ENCODE measurements at regions not wholly inside any gene's neighbourhood (a gene's known extent, or its start where the extent isn't known, plus 50 kb on each side); places are given as distances from the start of the nearest gene placed in this dataset.

DNA sequence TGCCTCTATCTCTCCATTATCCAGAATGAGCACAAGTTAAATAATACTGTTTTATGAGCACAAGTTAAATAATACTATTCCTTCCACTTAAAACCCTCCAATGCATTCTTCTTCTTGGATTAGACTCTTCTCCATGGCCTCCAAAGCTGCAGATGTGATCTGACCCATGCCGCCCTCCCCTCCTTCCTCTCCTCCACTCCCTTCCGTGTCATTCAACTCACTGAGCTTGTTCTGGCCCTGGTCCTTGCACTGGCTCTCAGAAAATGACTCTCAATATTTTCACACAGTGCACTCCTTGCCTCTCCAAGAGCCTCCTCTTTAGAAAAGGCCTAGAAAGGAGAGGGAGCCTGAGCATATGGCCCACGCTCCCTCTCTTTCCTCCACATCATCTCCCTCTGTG lies 125.0 kb upstream of the CD93 start:
- TF ChIP-seq GATA2 (IDR thresholded peaks at IDR 0.05; ENCODE audit: insufficient read depth, insufficient read length, low read depth, low read length) (no peak), POLR2AphosphoS5 (IDR thresholded peaks at IDR 0.05; ENCODE audit: insufficient read depth, low read depth, low read length) (no peak), EZH2 (IDR thresholded peaks at IDR 0.05; ENCODE audit: borderline replicate concordance, low read depth, low read length, severe bottlenecking) (no peak), POLR2A (IDR thresholded peaks at IDR 0.05; ENCODE audit: low read depth, low read length) (no peak), MYC (IDR thresholded peaks at IDR 0.05; ENCODE audit: low read depth, low read length) (no peak), FOS (IDR thresholded peaks at IDR 0.05; ENCODE audit: borderline replicate concordance, insufficient read depth, low read length) (no peak), JUN (IDR thresholded peaks at IDR 0.05; ENCODE audit: borderline replicate concordance, insufficient read depth, insufficient read length, low read depth) (no peak)
- TF ChIP-seq, protein P1, sequence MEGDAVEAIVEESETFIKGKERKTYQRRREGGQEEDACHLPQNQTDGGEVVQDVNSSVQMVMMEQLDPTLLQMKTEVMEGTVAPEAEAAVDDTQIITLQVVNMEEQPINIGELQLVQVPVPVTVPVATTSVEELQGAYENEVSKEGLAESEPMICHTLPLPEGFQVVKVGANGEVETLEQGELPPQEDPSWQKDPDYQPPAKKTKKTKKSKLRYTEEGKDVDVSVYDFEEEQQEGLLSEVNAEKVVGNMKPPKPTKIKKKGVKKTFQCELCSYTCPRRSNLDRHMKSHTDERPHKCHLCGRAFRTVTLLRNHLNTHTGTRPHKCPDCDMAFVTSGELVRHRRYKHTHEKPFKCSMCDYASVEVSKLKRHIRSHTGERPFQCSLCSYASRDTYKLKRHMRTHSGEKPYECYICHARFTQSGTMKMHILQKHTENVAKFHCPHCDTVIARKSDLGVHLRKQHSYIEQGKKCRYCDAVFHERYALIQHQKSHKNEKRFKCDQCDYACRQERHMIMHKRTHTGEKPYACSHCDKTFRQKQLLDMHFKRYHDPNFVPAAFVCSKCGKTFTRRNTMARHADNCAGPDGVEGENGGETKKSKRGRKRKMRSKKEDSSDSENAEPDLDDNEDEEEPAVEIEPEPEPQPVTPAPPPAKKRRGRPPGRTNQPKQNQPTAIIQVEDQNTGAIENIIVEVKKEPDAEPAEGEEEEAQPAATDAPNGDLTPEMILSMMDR (IDR thresholded peaks at IDR 0.05; ENCODE audit: extremely low read depth in 1 of 2, insufficient read depth in 1 of 2, low read depth in 1 of 2, low read length in 2 of 2): no peak
- TF ChIP-seq, protein P2, sequence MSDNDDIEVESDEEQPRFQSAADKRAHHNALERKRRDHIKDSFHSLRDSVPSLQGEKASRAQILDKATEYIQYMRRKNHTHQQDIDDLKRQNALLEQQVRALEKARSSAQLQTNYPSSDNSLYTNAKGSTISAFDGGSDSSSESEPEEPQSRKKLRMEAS (IDR thresholded peaks at IDR 0.05; ENCODE audit: insufficient read depth, insufficient read length): no peak

All from endothelial cell of umbilical vein (primary cell).